GF-D8 (cell line): ENCODE measurements at regions not wholly inside any gene's neighbourhood (a gene's known extent, or its start where the extent isn't known, plus 50 kb on each side); places are given as distances from the start of the nearest gene placed in this dataset.
"Not testable (repeated sequence)": the region's sequence is repeated elsewhere in the genome, so short reads cannot be mapped to it uniquely, and the experiment has no call there.

Experiments used
- DNase-seq: peaks from one replicate; lab custom pipeline; 2025; lab: John Stamatoyannopoulos, UW

- DNase-seq, result no peak
These were observed 745.8 kb downstream of the TRHDE start for GRCh38 chr12:73017981-73018380.

GRCh38 chr12:73053893-73054292, 781.7 kb downstream of the TRHDE start:
- no peak for DNase-seq

- no peak for DNase-seq
These were observed 785.3 kb downstream of the TRHDE start for GRCh38 chr12:73057428-73057827.

GRCh38 chr12:73065913-73066312, 793.7 kb downstream of the TRHDE start:
- no peak for DNase-seq

DNA sequence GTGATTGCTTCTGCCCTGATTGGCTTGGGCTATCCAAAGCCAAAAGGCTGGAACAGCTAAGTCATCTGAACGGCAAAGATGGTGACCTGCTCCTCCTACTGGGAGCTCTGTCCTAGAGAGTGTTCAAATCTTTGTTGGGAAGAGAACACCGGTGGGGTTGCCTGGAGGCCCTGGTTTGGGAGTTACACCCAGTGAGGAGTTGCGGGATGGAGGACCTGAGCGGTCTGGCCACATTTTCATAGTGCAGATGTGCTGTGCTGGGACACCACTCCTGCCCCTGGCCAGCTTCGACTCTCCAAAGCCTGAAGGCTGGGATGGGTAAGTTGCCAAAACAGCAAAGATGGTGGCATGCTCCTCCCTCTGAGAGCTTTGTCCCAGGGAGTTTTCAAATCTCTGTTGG, 795.4 kb downstream of the TRHDE start:
- no peak for DNase-seq

DNA sequence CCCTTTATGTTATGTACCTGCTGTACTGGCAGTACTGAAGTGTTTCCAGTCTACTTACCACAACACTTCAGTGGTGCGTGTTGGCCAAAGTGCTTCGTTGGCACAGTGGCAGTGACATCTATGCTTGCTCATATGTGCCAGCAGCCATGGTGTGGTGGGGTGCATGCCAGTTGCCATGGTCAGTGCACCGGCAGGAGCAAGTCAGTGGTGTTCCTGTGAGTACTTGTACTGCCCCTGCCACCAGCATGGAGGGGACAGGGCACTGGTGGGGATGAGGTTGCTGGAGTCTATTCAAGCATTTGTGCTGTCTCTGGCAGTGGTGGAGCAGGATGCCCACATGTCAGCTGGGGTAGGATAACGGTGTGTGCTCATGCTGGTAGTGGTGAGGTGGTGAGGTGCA, 800.0 kb downstream of the TRHDE start:
- no peak for DNase-seq

DNA sequence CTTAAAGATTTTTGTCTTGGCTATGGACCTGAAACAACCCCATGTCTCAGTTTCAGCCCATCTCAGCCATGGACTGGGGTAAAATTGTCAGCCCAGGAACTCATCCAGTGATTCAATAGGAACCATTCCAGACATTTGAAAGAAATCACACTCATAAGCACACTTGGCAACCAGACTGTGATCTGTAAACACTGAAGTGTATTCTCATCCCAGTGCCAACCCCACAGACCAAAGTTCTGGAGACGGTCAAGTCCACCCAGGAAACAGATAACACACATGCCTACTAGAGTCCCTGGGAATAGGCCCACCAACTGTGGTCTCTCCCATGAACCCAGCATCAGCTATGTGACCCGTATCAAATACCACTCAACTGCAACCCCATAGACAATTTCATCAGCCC, 804.6 kb downstream of the TRHDE start:
- DNase-seq, result no peak

GRCh38 chr12:73083736-73084135, 811.6 kb downstream of the TRHDE start:
- no peak for DNase-seq

DNA sequence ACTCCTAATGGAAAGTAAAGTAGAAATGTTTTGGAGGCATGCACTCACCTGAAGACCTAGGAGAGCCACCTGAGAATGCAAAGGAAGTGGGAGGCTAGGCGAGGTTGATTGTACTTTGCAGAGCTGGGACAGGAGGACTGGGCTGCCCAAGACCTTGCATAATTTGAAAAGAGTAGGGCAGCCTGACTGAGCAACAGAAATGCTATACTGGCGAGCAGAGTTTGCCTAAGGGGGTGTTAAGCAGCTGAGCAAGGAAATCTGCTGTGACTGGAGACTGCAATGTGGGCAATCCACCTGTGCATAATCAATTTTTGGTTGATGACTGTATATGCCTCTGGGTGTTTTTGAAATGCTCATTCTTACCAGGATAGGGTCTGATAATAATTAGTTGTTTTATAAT, 834.1 kb downstream of the TRHDE start:
- no peak for DNase-seq

GRCh38 chr12:73106896-73107295, 834.7 kb downstream of the TRHDE start:
- no peak for DNase-seq

GRCh38 chr12:73110816-73111215, 838.6 kb downstream of the TRHDE start:
- no peak for DNase-seq

DNA sequence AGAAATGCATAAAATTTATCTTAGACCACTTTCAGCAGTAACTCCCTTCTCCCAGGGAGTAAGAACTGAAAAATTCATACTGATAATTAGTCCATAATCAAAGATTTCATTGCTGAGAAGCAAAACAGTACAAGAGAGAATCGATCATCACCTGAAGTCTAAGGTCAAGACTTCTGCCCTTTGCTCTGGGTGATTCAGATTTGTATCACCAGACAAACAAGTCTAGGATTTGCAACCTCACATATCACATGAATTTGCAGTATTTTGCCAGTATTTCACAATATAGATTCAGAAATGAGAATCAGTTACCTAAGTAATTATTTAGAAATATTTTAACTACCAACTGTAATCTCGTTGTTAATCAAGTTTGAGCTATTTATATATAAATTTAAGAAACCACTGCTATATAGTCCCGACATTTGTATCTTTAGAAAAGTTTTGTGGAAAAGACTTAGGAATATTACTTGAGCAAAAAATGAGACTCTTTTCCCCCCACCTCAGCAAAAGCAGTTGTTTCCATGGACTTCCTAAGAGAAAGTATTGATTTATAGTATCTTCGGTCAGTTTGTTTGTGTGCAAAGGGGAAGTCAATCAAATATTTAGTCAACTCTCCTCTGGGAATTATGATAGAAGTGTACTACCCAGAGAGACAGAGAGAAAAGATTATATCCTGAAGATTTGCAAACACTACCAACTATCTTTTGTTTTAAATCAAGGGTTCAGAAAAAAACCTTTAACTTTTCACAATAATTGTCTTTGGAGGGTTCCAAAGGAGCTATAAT, 840.1 kb downstream of the TRHDE start:
- no peak for DNase-seq

DNA sequence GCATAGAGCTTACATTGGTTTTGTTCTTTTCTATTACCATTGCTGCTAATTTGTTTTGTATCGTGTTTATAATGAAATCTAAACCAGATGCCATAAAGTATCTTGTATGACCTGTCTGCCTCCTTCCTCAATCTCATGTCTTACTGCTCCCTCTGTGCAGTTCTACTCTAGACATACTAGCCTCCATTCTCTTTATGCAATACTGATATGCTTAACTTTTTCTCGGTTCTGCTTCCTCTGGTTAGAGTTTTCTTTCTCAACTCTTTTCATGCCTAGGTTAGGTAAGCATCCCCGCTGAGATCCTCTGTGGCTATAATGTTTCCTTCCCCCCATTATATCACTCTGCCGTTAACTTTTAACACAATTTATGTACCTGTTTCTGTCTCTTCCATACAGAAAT, 852.3 kb downstream of the TRHDE start:
- no peak for DNase-seq

DNA sequence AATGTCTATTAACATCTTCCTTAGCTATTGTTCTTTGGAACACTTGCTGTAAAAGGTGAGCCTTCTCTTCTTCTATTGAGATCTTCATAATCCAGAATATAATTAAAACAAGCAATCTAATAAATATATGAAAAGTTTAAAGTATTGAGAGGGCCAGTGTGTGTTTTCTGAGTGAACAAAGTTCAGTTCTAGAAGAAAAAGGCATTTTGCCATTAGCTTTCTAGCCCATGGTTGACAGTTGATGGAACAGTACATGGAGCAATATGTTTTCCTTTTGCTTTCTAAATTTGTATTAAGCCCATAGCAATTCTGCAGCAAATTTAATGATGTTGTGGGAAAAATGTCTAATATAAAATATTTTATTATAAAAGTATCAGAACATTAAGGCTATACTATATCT, 853.0 kb downstream of the TRHDE start:
- DNase-seq, result no peak

GRCh38 chr12:73136386-73136785, 864.2 kb downstream of the TRHDE start:
- no peak for DNase-seq

GRCh38 chr12:73139642-73140041, 867.5 kb downstream of the TRHDE start:
- not testable (repeated sequence) for DNase-seq

DNA sequence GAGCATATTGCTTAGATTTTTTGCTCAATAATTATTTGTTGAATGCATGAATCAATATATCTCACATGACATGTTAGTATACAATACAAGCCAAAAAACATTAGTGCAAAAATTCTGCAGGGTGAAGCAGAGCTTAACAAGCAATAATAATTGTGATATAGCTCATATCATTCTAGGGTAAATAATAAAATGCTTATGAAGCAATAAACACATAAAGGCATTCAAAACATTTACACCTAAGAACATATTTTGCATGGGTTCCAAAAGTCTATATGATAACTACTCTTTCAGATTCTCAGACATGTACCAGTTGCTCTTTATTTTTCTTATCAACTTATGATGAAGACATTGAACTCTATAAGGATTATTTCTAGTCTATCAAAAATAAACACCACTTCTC, 886.2 kb downstream of the TRHDE start:
- DNase-seq, result no peak

- no peak for DNase-seq
These were observed 887.8 kb downstream of the TRHDE start for GRCh38 chr12:73159954-73160353.

- DNase-seq, result no peak
These were observed 889.8 kb downstream of the TRHDE start for GRCh38 chr12:73161970-73162369.

DNA sequence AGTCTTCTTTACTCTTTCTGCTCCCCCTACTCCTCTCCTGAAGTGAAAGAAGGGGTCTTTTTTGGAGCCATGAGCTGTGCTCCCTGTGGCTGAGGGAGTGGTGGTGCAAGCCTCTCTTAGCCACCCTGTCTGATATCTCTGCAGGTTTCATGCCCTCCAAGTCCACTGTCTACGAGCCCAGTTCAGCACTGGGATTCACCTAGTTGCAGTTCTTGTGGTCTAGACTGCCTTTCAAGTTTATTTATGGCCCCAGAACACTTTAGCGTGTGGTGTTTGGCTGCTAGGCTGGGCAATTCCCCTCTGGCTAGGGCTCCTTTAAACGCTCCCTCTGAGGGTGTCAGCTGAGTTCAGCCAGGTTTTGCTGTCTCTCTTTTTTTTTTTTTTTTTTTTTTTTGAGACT, 908.6 kb downstream of the TRHDE start:
- no peak for DNase-seq

GRCh38 chr12:73181244-73181643, 909.1 kb downstream of the TRHDE start:
- DNase-seq, result no peak

DNA sequence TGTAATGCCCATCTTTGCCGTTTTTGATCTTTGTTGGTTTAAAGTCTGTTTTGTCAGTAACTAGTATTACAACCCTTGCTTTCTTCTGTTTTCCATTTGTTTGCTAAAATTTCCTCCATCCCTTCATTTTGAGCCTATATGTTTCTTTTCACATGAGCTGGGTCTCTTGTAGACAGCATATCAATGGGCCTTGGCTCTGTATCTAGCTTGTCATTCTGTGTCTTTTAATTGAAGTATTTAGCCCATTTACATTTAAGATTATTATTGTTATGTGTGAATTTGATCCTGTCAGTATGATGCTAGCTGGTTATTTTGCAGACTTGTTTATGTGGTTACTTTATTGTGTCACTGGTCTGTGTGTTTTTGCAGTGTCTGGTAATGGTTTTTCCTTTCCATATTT, 913.2 kb downstream of the TRHDE start:
- DNase-seq, result no peak

- DNase-seq, result no peak
These were observed 914.1 kb downstream of the TRHDE start for GRCh38 chr12:73186272-73186671.

- no peak for DNase-seq
These were observed 915.6 kb downstream of the TRHDE start for GRCh38 chr12:73187765-73188164.
